ENCODE measurements at regions not wholly inside any gene's neighbourhood (a gene's known extent, or its start where the extent isn't known, plus 50 kb on each side); places are given as distances from the start of the nearest gene placed in this dataset.

DNA sequence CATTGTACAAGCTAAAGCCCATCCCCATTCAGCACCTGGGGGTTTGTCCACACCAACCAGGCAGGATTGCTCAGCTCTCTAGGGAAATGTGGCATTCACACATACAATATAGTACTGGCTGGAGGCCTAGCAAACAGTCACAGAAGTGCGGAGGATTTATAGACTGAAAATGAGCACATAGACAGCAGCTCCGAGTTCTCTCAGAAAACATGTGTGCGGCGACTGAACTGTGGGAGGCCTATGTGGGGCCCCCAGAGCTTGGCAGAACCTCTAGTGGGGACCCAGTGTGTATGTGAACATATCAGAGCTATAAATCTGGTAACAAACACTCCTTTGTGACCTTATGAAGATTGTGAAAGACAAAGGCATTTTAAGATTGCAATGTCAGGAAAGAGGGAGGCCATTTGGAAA lies 431.1 kb downstream of the DTWD2 start:
- H3K4me3 ChIP-seq (IDR thresholded peaks at IDR 0.05; ENCODE audit: insufficient read depth, low read depth, low read length) = no peak overlapping the region
- no peaks in the 10 kb centered on the region for H3K4me1 ChIP-seq (ENCODE audit: low read depth, poor library complexity, severe bottlenecking)
- no peaks in the 10 kb centered on the region for H3K36me3 ChIP-seq (ENCODE audit: insufficient read depth)
- no peaks in the 10 kb centered on the region for H4K20me1 ChIP-seq (ENCODE audit: insufficient read depth)
- no peaks in the 10 kb centered on the region for H3K79me2 ChIP-seq (ENCODE audit: insufficient read depth, low read depth)
- no peaks in the 10 kb centered on the region for H3K27me3 ChIP-seq (ENCODE audit: insufficient read depth, low read depth)
- H3K9ac ChIP-seq = no peak overlapping the region
- TF ChIP-seq, protein P1, sequence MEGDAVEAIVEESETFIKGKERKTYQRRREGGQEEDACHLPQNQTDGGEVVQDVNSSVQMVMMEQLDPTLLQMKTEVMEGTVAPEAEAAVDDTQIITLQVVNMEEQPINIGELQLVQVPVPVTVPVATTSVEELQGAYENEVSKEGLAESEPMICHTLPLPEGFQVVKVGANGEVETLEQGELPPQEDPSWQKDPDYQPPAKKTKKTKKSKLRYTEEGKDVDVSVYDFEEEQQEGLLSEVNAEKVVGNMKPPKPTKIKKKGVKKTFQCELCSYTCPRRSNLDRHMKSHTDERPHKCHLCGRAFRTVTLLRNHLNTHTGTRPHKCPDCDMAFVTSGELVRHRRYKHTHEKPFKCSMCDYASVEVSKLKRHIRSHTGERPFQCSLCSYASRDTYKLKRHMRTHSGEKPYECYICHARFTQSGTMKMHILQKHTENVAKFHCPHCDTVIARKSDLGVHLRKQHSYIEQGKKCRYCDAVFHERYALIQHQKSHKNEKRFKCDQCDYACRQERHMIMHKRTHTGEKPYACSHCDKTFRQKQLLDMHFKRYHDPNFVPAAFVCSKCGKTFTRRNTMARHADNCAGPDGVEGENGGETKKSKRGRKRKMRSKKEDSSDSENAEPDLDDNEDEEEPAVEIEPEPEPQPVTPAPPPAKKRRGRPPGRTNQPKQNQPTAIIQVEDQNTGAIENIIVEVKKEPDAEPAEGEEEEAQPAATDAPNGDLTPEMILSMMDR (conservative IDR thresholded peaks at IDR 0.05; ENCODE audit: low read depth, low read length) = no peak
- no peak overlapping the region for H3K27ac ChIP-seq
- H3K4me2 ChIP-seq = no peak overlapping the region
- no peak overlapping the region for H2AFZ ChIP-seq (ENCODE audit: low read depth)

DNA sequence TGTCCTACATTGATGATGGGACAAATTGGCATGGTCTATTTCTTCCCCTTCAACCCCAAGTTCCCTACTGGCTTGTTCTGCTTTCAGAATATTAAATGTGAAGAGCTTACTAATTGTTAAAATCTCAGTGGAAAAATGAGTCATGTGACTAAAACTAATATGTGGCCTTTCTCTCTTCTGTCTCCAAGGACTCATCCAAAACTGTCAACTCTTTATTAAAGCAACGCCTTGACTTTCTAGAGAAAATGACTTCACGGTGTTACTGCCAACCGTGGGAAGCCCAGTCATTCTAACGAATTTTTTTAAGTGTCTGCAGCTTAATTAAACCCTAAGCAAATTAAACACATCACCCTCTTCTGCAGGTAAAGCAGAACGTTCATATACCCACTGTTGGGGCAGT lies 431.6 kb downstream of the DTWD2 start:
- H3K36me3 ChIP-seq (ENCODE audit: insufficient read depth) = no peaks in the 10 kb centered on the region
- no peak overlapping the region for H3K4me3 ChIP-seq (IDR thresholded peaks at IDR 0.05; ENCODE audit: insufficient read depth, low read depth, low read length)
- H4K20me1 ChIP-seq (ENCODE audit: insufficient read depth) = no peaks in the 10 kb centered on the region
- no peak overlapping the region for H3K4me2 ChIP-seq
- H2AFZ ChIP-seq (ENCODE audit: low read depth) = no peak overlapping the region
- TF ChIP-seq, protein P1 (conservative IDR thresholded peaks at IDR 0.05; ENCODE audit: low read depth, low read length) = no peak
- H3K27me3 ChIP-seq (ENCODE audit: insufficient read depth, low read depth) = no peaks in the 10 kb centered on the region
- no peaks in the 10 kb centered on the region for H3K4me1 ChIP-seq (ENCODE audit: low read depth, poor library complexity, severe bottlenecking)
- no peaks in the 10 kb centered on the region for H3K79me2 ChIP-seq (ENCODE audit: insufficient read depth, low read depth)
- no peak overlapping the region for H3K9ac ChIP-seq
- H3K27ac ChIP-seq = no peak overlapping the region

DNA sequence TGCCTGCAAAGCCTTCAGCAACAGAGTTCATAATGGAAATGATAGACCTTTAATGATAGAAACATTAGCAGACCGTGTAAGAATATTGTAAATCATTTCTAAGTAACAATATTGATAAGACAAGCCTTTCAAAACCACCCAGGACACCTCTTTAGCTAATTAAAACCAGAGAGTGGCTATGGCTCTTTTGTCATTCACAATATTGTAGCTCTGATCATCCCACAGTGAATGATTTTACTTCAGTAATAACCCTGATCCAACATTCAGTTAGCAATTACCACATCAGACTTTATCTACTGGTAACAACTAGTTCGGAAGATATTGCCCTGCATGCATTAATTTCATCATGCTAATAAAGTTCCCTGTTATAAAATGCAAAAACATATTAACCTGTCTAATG lies 432.6 kb downstream of the DTWD2 start:
- TF ChIP-seq, protein P1 (conservative IDR thresholded peaks at IDR 0.05; ENCODE audit: low read depth, low read length) = no peak
- no peak overlapping the region for H3K4me3 ChIP-seq (IDR thresholded peaks at IDR 0.05; ENCODE audit: insufficient read depth, low read depth, low read length)
- no peaks in the 10 kb centered on the region for H3K4me1 ChIP-seq (ENCODE audit: low read depth, poor library complexity, severe bottlenecking)
- no peaks in the 10 kb centered on the region for H3K27me3 ChIP-seq (ENCODE audit: insufficient read depth, low read depth)
- no peak overlapping the region for H3K9ac ChIP-seq
- no peaks in the 10 kb centered on the region for H3K79me2 ChIP-seq (ENCODE audit: insufficient read depth, low read depth)
- H3K4me2 ChIP-seq = no peak overlapping the region
- H3K36me3 ChIP-seq (ENCODE audit: insufficient read depth) = no peaks in the 10 kb centered on the region
- no peak overlapping the region for H2AFZ ChIP-seq (ENCODE audit: low read depth)
- no peak overlapping the region for H3K27ac ChIP-seq
- H4K20me1 ChIP-seq (ENCODE audit: insufficient read depth) = no peaks in the 10 kb centered on the region

DNA sequence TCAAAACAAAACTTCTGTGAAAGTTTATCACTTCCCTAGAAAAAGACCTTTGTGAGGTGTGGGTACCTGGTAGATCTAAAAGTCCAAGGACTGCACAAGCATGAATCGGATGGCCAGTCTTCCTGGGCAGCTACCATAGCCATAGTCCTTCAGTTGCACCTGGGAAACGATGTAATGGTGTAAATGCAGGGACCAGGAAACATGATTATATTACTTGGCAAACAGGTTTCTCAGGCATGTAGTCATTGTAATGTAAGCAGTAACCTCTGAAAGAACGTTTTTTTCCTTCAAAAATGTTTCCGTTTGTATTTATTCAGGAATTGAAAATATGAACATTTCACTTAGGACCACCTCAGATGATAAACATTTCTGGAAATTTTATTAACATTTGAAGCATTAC lies 433.4 kb downstream of the DTWD2 start:
- H3K4me2 ChIP-seq = no peak overlapping the region
- H3K27ac ChIP-seq = no peak overlapping the region
- H3K9ac ChIP-seq = no peak overlapping the region
- H3K36me3 ChIP-seq (ENCODE audit: insufficient read depth) = no peaks in the 10 kb centered on the region
- H3K4me3 ChIP-seq (IDR thresholded peaks at IDR 0.05; ENCODE audit: insufficient read depth, low read depth, low read length) = no peak overlapping the region
- no peaks in the 10 kb centered on the region for H4K20me1 ChIP-seq (ENCODE audit: insufficient read depth)
- no peaks in the 10 kb centered on the region for H3K27me3 ChIP-seq (ENCODE audit: insufficient read depth, low read depth)
- TF ChIP-seq, protein P1 (conservative IDR thresholded peaks at IDR 0.05; ENCODE audit: low read depth, low read length) = no peak
- no peaks in the 10 kb centered on the region for H3K79me2 ChIP-seq (ENCODE audit: insufficient read depth, low read depth)
- no peak overlapping the region for H2AFZ ChIP-seq (ENCODE audit: low read depth)
- no peaks in the 10 kb centered on the region for H3K4me1 ChIP-seq (ENCODE audit: low read depth, poor library complexity, severe bottlenecking)

Measured in KMS-11 (cell line).